ENCODE measurements at regions not wholly inside any gene's neighbourhood (a gene's known extent, or its start where the extent isn't known, plus 50 kb on each side); places are given as distances from the start of the nearest gene placed in this dataset.

DNA sequence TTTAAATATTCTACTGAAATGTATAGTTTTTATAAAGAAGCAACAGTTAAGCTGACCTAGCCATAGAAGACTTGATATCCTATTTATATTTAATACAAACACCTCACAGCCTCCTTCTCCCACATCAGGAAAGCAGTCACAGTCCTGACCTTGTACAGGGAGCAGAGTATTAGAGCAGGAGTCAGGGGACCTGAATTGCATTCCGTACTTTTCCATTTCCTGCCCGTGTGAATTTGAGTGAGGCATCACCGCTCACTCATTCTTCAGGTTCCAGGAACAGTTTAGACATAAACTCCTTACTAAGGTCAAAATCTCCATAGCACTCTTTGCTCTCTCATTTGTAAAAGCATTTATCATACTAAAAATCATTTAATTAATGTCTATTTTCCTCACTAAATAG is 482.5 kb upstream of the FAT3 start:
- DNase-seq (ENCODE audit: low read depth): no peak
- no peak overlapping the region for H3K4me3 ChIP-seq (ENCODE audit: low read depth, low read length)
- TF ChIP-seq, protein P1, sequence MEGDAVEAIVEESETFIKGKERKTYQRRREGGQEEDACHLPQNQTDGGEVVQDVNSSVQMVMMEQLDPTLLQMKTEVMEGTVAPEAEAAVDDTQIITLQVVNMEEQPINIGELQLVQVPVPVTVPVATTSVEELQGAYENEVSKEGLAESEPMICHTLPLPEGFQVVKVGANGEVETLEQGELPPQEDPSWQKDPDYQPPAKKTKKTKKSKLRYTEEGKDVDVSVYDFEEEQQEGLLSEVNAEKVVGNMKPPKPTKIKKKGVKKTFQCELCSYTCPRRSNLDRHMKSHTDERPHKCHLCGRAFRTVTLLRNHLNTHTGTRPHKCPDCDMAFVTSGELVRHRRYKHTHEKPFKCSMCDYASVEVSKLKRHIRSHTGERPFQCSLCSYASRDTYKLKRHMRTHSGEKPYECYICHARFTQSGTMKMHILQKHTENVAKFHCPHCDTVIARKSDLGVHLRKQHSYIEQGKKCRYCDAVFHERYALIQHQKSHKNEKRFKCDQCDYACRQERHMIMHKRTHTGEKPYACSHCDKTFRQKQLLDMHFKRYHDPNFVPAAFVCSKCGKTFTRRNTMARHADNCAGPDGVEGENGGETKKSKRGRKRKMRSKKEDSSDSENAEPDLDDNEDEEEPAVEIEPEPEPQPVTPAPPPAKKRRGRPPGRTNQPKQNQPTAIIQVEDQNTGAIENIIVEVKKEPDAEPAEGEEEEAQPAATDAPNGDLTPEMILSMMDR (IDR thresholded peaks at IDR 0.05; ENCODE audit: control insufficient read depth, extremely low read depth, insufficient read depth): no peak

DNA sequence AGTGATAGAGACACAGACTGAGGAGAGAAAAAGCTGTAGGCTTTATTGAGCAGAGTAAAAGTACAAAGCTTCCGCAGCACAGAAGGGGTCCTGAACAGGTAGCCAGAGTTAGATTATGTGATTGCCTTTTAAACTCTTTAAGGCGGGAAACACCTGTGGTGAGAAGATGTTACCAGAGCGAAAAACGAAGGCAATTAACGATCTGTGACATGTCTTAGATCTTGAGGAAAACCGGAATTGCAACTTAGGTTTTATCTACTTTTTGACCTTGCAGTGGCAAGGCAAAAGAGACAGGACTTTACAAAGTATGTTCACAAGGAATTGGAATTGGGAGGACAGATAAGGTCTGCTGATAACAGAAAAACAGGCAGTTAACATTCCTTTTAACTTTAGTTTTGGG is 493.6 kb upstream of the FAT3 start:
- TF ChIP-seq, protein P1 (IDR thresholded peaks at IDR 0.05; ENCODE audit: control insufficient read depth, extremely low read depth, insufficient read depth): no peak
- H3K4me3 ChIP-seq (ENCODE audit: low read depth, low read length): no peak overlapping the region
- DNase-seq (ENCODE audit: low read depth): no peak

DNA sequence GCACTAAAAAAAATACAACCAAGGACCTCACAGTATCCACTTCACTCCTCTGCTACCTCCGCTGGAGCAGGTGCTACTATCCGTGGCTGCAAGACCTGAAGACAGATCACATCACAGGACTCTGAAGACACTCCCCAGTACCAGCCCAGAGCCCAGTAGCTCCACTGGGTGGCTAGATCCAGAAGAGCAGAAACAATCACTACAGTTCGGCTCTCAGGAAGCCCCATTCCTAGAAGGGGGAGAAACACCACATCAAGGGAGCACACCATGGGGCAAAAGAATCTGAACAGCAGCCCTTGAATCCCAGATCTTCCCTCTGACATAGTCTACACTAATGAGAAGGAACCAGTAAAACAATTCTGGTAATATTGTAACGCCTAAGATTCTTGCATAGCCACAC is 494.0 kb upstream of the FAT3 start:
- TF ChIP-seq, protein P1 (IDR thresholded peaks at IDR 0.05; ENCODE audit: control insufficient read depth, extremely low read depth, insufficient read depth): no peak
- DNase-seq (ENCODE audit: low read depth): no peak
- H3K4me3 ChIP-seq (ENCODE audit: low read depth, low read length): no peak overlapping the region

DNA sequence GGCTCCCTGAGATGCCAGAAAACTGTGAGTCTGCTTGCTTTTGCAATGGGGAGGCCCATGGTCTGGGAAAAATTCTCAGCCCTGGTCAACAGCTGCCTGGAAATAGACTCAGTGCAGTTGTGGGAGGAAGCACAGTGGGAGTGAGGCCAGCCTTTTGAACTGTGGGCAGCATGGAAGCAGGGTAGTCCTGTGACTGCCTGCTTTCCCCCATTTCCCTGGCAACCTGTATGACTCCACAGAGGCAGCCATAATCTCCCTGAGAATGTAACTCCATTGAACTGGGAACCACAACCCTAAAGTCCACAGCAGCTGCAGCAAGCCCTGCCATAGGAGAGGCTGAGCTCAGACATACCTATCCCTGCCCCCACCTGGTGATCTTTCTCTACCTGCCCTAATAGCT is 494.6 kb upstream of the FAT3 start:
- TF ChIP-seq, protein P1 (IDR thresholded peaks at IDR 0.05; ENCODE audit: control insufficient read depth, extremely low read depth, insufficient read depth): no peak
- DNase-seq (ENCODE audit: low read depth): no peak
- H3K4me3 ChIP-seq (ENCODE audit: low read depth, low read length): no peak overlapping the region

DNA sequence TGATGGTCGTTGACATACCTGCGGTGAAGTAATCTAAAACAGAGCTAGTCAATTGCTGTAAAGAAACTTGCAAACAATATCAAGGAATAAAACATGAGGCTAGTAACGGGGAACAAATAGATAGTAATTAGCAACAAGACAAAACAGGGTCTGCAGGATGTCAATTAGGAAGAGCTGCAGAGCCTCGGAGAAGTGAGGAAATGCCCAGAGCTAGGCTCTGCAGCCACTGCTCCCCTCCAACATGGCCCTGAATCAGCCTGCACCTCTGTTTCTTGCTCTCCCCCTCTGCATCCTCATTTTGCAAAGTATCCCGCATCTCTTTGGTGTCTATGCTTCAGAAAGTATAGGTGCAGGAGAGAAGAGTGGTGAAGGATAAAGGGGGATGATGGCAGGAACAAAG is 507.4 kb upstream of the FAT3 start:
- no peak overlapping the region for H3K4me3 ChIP-seq (ENCODE audit: low read depth, low read length)
- no peak for DNase-seq (ENCODE audit: low read depth)
- TF ChIP-seq, protein P1 (IDR thresholded peaks at IDR 0.05; ENCODE audit: control insufficient read depth, extremely low read depth, insufficient read depth): no peak

DNA sequence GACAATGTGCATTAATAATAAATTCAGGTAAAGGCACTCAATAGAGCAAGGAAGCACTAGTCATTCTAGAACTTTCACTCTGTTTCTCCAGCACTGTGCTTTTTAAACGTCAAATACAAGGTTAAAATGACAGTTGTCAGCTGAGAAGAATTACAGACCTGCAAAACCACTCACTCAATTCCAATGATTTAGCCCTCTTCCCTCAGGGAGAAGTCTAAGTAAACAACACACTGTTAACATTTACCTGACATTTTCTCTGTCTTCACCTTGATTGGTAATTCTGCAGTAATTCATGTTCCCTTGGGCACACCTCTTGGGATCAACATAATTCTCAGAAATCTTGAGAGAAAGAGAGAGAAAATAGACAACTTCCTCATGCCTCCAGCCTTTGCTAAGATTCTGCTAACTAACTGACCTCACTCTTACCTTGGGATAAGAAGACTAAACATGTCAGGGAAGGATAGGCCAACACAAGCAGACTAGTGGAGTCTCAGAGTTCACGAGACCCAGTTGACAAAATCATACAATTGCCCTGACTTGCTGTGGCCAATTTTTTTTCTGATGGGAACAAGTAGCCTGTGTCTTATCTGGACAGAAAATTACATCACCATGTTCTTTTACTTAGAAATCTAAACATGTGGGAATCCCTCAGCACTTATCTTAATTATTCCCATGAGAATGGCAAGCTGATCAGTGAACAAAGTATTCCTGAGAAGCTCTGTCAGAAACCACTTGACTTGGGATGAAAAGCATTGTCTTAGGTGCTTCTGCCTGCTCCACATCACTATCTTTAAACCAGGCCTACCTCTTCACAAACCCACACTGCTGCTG is 516.8 kb upstream of the FAT3 start:
- TF ChIP-seq, protein P1 (IDR thresholded peaks at IDR 0.05; ENCODE audit: control insufficient read depth, extremely low read depth, insufficient read depth): no peak
- no peak overlapping the region for H3K4me3 ChIP-seq (ENCODE audit: low read depth, low read length)
- no peak for DNase-seq (ENCODE audit: low read depth)

DNA sequence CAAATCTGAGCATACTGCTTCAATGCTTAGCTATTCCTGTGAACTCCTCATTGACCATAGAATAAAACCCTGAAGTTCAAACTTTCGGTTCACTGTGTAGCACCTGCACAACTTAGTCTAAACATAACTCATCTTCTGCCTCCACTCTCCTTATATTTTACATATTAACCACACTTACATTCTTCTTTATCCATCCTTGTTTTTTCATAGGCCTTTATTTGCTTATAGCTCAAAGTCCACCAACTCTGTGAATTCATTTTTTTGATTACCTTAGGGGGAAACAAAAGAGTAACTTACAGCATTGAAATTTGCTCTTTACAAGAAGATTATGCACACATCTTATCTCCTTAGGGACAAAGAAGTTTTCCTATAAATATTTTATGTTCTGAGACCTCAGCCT is 521.6 kb upstream of the FAT3 start:
- TF ChIP-seq, protein P1 (IDR thresholded peaks at IDR 0.05; ENCODE audit: control insufficient read depth, extremely low read depth, insufficient read depth): no peak
- H3K4me3 ChIP-seq (ENCODE audit: low read depth, low read length): no peak overlapping the region
- no peak for DNase-seq (ENCODE audit: low read depth)

All from LNCaP clone FGC (cell line).